Stimulated activated CD8-positive, alpha-beta memory T cell treated with anti-CD3 and anti-CD28 coated beads, Interleukin-15, amount 100 ng/mL, for 48 hours (primary cell): ENCODE measurements at regions not wholly inside any gene's neighbourhood (a gene's known extent, or its start where the extent isn't known, plus 50 kb on each side); places are given as distances from the start of the nearest gene placed in this dataset.

Source experiments
- DNase-seq, 2 donors: peaks; one replicate each; pipeline ENCODE4 v3.0.0-alpha.2; 2020; ENCODE audit warnings: low read depth in 2 of 2

DNA sequence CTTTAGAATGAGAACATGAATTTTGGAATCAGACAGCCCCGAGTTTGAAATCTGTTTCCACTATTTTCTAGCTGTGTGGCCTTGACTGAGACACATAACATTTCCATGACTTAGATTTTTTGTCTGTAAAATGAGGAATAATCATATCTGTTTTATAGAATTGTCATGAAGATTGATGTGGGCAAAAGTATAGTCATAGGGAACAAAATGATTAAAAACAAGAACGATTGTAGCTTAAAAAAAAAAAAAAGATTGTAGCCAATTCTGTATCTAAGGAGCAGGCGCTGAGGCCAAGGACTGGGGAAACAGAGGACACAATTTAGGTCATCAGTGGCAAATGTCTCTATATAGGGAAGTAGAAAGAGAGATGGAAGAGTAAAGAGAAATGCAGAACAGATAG, 201.6 kb upstream of the C1QTNF7 start:
- no peak for DNase-seq

DNA sequence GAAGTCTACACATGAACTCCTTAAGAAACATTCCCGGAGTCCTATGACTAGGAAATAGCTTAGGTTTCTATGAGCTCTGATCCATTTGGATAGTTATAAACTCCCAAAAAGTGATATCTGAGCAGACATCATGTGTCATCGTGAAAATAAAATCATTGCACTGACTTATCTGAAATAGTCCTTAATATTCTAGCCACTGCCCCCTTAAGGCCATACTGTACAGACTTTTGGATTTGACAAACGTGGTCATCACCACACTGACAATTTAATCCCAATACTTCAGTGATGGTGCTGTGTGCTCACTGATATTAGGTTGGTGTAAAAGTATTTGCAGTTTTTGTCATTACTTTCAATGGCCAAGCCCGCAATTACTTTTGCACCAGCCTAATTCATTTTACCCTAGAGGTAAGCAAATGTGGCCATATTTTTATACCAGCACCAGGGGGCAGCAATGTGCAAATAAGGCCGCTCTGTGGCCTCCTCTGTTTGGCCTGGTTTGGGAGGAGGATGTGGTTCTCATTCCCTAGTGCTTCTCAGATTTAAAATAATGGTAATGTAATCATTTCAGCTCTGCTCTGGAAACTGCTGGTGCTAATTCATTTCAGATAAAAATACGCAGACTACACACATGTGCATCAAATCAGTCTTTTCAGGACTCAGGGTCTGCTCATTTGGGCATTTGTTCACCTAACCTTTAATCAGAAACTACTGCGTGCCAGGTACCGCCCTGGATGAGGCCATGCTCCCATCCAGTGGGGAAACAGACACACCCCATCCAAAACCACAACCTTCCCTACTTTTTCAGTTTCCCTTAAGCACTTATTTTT, 196.4 kb upstream of the C1QTNF7 start:
- DNase-seq, result peak; percentile 28 to 36

GRCh38 chr4:15232366-15233263, 195.2 kb upstream of the C1QTNF7 start:
- no peak for DNase-seq

- no peak for DNase-seq
Observed at GRCh38 chr4:15233264-15233597, 194.6 kb upstream of the C1QTNF7 start.

GRCh38 chr4:15233626-15234025, 194.2 kb upstream of the C1QTNF7 start:
- DNase-seq, result no peak

GRCh38 chr4:15234116-15234855, 193.5 kb upstream of the C1QTNF7 start:
- DNase-seq, result no peak

DNA sequence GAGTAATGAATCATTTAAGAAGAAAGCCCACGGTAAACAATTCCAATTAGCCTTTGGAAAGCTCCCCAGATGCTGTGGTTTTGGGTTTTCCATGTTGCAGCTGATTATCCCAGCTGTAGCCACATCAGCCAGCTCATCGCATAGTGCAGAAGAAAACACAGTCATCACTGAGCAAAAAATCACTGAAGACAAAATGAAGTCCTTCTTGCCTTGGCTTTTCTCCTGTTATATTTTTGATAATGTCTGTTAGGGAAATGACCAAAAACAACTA, 193.0 kb upstream of the C1QTNF7 start:
- DNase-seq, result no peak

GRCh38 chr4:15235135-15235534, 192.7 kb upstream of the C1QTNF7 start:
- DNase-seq, result no peak

GRCh38 chr4:15237648-15238230, 190.1 kb upstream of the C1QTNF7 start:
- no peak for DNase-seq

- DNase-seq, result no peak
Observed at GRCh38 chr4:15238720-15239119, 189.1 kb upstream of the C1QTNF7 start.

DNA sequence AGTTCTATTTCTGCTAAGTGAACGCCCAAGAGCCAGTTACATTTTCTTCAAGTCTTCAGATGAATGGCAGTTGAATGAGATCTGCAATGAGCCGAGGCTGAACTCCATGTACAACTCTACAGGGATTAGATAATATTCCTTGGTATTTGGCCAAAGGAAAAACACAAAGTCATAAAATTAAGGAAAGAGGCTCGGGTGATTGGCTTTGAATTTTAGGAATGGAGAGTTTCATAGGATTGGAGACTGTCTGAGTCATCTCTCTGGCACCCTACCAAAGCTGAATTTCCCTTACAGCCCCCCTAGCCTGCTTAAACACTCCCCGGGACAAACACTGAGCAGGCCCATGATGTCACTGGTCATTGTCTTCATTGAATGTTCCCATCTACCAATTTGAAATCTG, 188.0 kb upstream of the C1QTNF7 start:
- no peak for DNase-seq

GRCh38 chr4:15240764-15241163, 187.1 kb upstream of the C1QTNF7 start:
- DNase-seq, result no peak

DNA sequence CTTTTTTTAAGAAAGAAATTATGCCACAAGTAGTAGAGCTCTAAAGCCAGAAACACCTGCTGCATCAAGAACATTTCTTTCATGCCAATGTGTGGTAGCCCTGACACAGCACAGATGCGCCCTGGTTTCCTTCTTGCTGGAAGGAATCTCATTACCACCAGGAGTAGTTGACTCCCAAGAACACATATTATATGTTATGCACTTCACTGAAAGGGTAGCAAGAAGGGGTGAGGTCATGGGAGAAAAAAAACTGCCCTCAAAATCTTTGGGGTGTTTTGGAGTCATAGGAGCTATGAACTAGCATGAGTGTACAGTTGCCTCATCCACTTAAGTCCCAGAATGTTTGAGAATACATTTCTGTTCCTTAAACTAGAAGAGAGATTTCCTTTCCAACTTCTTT, 185.8 kb upstream of the C1QTNF7 start:
- DNase-seq, result no peak

- no peak for DNase-seq
Observed at GRCh38 chr4:15244354-15244753, 183.5 kb upstream of the C1QTNF7 start.

- no peak for DNase-seq
Observed at GRCh38 chr4:15245006-15245530, 182.8 kb upstream of the C1QTNF7 start.

DNA sequence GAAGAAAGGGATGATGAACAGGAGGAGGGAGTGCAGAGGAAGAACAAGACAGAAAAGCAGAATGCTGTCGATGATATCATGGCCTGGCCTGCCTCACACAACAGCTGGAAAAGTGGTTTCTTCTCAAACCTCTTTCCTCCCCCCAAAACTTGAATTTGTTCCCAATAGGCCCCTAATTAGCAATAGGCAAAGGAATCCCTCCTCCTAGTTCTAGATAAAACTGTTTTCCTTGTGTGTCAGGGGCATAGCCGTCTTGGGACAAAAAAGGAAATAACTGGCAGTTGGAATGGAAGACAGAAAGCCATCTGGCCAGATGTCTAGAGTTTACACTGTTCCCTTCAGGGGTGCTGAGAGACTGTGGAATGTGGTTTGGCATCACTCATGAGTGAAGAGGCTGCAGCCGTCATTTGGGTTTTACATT, 177.8 kb upstream of the C1QTNF7 start:
- DNase-seq, result no peak

GRCh38 chr4:15253349-15253748, 174.5 kb upstream of the C1QTNF7 start:
- no peak for DNase-seq

- no peak for DNase-seq
Observed at GRCh38 chr4:15254236-15254880, 173.5 kb upstream of the C1QTNF7 start.

- no peak for DNase-seq
Observed at GRCh38 chr4:15255537-15255936, 172.3 kb upstream of the C1QTNF7 start.

DNA sequence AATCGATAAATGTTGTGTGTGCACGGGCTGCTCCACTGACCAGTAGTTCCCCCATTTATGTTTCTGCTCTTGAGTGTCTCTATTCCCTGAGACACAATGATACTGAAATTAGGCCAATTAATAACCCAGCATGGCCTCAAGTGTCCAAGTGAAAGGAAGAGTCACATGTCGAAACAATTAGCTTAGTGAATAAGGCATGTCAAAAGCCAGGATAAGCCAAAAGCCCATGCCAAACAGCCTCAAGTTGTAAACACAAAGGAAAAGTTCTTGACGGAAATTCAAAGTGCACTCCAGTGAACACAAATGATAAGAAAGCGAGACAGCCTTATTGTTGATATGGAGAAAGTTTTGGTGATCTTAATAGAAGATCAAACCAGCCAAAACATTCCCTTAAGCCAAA, 167.1 kb upstream of the C1QTNF7 start:
- DNase-seq, result no peak

- no peak for DNase-seq
Observed at GRCh38 chr4:15262396-15262795, 165.4 kb upstream of the C1QTNF7 start.
